ENCODE measurements at regions not wholly inside any gene's neighbourhood (a gene's known extent, or its start where the extent isn't known, plus 50 kb on each side); places are given as distances from the start of the nearest gene placed in this dataset.

DNA sequence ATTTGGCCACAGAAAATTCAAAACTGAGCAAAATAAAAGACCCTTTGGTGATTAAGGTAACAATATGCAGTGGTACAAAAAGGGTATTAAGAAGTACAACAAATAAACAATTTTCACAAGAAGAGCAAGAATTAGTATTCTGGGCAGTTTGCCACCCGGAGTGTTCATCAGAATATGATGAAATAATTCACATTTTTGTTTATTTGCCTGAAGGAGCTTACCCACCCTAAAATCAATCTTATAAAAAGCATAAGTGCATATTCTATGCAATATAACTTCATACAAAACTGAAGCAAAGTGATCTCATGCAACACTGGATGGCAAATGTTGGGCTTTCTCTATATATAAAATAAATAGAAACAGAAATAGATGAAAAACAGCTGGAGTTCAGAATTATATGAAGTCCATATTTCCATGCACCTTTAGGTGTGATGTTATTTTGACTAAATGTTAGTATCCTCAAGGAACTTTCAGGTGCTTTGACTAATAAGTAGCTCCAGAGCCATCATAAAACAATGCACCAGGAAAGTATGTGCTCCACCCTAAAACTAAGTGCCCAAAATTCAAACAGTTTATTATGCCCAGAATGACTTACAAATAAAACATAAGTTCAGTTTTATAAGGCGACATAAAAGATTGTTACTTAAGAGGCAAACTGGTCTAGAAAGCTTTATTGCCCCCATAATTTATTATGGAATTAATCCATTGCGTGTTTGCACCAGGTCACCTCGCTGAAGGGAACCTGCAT is 474.3 kb downstream of the SEMA3D start:
- no peak for TF ChIP-seq ELF1 (IDR thresholded peaks at IDR 0.05)
- no peak for TF ChIP-seq TAF1 (IDR thresholded peaks at IDR 0.05; ENCODE audit: borderline replicate concordance, low read depth, low read length)
- no peak for TF ChIP-seq RAD21 (IDR thresholded peaks at IDR 0.05; ENCODE audit: low read length)
- TF ChIP-seq POLR2AphosphoS5 (IDR thresholded peaks at IDR 0.05; ENCODE audit: low read depth, low read length), result no peak
- TF ChIP-seq, protein P1, sequence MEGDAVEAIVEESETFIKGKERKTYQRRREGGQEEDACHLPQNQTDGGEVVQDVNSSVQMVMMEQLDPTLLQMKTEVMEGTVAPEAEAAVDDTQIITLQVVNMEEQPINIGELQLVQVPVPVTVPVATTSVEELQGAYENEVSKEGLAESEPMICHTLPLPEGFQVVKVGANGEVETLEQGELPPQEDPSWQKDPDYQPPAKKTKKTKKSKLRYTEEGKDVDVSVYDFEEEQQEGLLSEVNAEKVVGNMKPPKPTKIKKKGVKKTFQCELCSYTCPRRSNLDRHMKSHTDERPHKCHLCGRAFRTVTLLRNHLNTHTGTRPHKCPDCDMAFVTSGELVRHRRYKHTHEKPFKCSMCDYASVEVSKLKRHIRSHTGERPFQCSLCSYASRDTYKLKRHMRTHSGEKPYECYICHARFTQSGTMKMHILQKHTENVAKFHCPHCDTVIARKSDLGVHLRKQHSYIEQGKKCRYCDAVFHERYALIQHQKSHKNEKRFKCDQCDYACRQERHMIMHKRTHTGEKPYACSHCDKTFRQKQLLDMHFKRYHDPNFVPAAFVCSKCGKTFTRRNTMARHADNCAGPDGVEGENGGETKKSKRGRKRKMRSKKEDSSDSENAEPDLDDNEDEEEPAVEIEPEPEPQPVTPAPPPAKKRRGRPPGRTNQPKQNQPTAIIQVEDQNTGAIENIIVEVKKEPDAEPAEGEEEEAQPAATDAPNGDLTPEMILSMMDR (IDR thresholded peaks at IDR 0.05), result no peak
- TF ChIP-seq JUND (IDR thresholded peaks at IDR 0.05), result no peak
- no peak for TF ChIP-seq NRF1 (IDR thresholded peaks at IDR 0.05; ENCODE audit: low read depth, low read length)
- TF ChIP-seq YY1 (IDR thresholded peaks at IDR 0.05; ENCODE audit: low read depth), result no peak
- TF ChIP-seq, protein P2, sequence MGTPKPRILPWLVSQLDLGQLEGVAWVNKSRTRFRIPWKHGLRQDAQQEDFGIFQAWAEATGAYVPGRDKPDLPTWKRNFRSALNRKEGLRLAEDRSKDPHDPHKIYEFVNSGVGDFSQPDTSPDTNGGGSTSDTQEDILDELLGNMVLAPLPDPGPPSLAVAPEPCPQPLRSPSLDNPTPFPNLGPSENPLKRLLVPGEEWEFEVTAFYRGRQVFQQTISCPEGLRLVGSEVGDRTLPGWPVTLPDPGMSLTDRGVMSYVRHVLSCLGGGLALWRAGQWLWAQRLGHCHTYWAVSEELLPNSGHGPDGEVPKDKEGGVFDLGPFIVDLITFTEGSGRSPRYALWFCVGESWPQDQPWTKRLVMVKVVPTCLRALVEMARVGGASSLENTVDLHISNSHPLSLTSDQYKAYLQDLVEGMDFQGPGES (IDR thresholded peaks at IDR 0.05; ENCODE audit: low read depth, low read length), result no peak
- TF ChIP-seq EZH2phosphoT487 (IDR thresholded peaks at IDR 0.05; ENCODE audit: borderline replicate concordance, low read depth), result no peak
- no peak for TF ChIP-seq SIN3A (IDR thresholded peaks at IDR 0.05; ENCODE audit: borderline replicate concordance, low read depth, low read length)
- no peak for TF ChIP-seq MXI1 (IDR thresholded peaks at IDR 0.05; ENCODE audit: low read depth, low read length)
- TF ChIP-seq TCF12 (IDR thresholded peaks at IDR 0.05), result no peak
- TF ChIP-seq, protein P3, sequence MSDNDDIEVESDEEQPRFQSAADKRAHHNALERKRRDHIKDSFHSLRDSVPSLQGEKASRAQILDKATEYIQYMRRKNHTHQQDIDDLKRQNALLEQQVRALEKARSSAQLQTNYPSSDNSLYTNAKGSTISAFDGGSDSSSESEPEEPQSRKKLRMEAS (IDR thresholded peaks at IDR 0.05; ENCODE audit: low read depth), result no peak
